ENCODE measurements at regions not wholly inside any gene's neighbourhood (a gene's known extent, or its start where the extent isn't known, plus 50 kb on each side); places are given as distances from the start of the nearest gene placed in this dataset.

DNA sequence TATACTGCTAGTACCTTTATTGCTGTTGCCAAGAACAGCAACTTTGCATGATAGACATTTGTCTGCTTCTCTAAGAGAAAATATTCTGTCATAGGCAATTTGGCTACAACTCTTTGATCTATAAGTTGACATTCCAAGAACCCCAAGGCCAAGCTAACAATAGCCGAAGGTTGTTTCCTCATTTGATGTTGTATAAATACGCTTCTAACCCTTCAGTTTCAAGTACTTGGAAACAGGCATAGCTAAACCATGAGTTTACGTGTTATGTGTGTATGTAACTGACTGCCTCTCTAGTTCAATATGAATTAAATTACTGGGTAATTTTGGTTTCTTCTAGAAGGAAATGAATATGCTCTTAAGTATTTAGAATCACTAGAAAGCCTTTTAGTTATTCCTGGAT, 1034.0 kb downstream of the TLE4 start:
- no peak overlapping the region for H3K4me3 ChIP-seq (ENCODE audit: low read depth, low read length)
- DNase-seq (ENCODE audit: low read depth, low spot score): no peak
- CTCF ChIA-PET: interaction anchor here (0.7 kb wide), 1 partner anchor 637 kb away, joined by 3 read pairs; no protein-coding TSS in a partner anchor
- TF ChIP-seq, protein P1, sequence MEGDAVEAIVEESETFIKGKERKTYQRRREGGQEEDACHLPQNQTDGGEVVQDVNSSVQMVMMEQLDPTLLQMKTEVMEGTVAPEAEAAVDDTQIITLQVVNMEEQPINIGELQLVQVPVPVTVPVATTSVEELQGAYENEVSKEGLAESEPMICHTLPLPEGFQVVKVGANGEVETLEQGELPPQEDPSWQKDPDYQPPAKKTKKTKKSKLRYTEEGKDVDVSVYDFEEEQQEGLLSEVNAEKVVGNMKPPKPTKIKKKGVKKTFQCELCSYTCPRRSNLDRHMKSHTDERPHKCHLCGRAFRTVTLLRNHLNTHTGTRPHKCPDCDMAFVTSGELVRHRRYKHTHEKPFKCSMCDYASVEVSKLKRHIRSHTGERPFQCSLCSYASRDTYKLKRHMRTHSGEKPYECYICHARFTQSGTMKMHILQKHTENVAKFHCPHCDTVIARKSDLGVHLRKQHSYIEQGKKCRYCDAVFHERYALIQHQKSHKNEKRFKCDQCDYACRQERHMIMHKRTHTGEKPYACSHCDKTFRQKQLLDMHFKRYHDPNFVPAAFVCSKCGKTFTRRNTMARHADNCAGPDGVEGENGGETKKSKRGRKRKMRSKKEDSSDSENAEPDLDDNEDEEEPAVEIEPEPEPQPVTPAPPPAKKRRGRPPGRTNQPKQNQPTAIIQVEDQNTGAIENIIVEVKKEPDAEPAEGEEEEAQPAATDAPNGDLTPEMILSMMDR (IDR thresholded peaks at IDR 0.05; ENCODE audit: insufficient read depth, low read length, missing control alignments): no peak
- POLR2A ChIA-PET: no interaction called here

DNA sequence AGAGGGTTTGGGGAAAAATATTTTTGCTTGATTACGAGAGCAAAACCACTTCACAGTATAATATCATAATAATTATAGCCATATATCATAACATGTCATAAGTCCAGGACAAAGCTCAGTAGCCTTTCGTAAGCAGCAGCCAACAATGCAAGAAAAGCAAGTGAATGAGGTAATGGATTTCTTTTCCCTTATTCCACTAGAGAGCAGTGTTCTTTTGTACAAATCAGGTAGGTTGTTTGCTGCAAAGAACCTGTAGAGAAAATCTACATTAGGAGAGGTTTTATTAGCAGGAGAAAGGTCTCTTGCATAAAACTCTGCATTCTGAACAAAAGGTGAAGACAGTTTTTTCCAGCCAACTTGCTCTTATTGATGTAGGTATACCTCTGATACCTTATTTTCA, 1033.4 kb downstream of the TLE4 start:
- no peak for DNase-seq (ENCODE audit: low read depth, low spot score)
- TF ChIP-seq, protein P1 (IDR thresholded peaks at IDR 0.05; ENCODE audit: insufficient read depth, low read length, missing control alignments): peak; percentile 48
- CTCF ChIA-PET: interaction anchor here (1.2 kb wide), 1 partner anchor 9 kb away, joined by 3 read pairs; no protein-coding TSS in a partner anchor
- H3K4me3 ChIP-seq (ENCODE audit: low read depth, low read length): no peak overlapping the region
- POLR2A ChIA-PET: no interaction called here

DNA sequence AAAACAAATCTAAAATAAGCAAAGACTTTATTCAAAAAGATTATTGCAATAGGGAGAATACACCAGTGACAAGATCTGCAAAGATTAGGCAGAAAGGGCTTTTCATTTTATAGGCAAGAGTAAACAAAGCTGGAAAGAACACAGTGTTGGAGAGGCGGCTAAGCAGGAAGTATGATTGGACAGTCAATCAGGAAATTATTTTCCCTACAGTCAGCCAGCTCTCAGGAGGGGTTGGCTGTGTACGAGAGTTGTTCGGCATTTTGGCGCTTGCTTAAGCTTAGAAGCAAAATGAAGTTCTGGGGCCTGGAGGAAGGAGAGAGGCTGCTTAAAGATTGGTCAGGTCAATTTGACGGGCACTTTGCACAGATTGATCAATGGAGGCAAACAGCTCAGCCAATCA, 1030.5 kb downstream of the TLE4 start:
- no peak for DNase-seq (ENCODE audit: low read depth, low spot score)
- POLR2A ChIA-PET: no interaction called here
- CTCF ChIA-PET: no interaction called here

DNA sequence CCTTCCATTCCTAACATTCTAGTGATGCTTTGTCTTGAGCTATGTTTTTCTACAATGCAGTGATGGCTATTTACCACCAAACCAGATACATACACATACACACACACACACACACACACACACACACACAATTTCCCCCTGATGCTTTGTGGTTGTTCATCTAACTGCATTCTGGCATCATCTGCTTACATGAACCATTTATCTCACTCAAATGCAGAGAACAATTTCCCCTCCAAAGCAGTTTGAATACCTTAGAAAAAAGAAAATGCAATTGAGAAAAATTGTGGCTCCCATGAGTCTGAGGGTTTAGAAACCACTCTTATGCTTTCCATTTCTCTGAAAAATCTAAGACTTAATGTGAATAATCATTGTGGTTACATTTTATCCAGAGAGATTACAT, 1024.8 kb downstream of the TLE4 start:
- no peak overlapping the region for H3K4me3 ChIP-seq (ENCODE audit: low read depth, low read length)
- ChIA-PET CTCF (interaction anchor here (1.4 kb wide), 1 partner anchor 8 kb away, joined by 3 read pairs; no protein-coding TSS in a partner anchor), POLR2A (no interaction called here)
- TF ChIP-seq, protein P1 (IDR thresholded peaks at IDR 0.05; ENCODE audit: insufficient read depth, low read length, missing control alignments): no peak
- DNase-seq (ENCODE audit: low read depth, low spot score): no peak

More for the DNA sequence above, 1030.5 kb downstream of the TLE4 start:
- H3K4me3 ChIP-seq (ENCODE audit: low read depth, low read length): no peak overlapping the region
- TF ChIP-seq, protein P1 (IDR thresholded peaks at IDR 0.05; ENCODE audit: insufficient read depth, low read length, missing control alignments): no peak

DNA sequence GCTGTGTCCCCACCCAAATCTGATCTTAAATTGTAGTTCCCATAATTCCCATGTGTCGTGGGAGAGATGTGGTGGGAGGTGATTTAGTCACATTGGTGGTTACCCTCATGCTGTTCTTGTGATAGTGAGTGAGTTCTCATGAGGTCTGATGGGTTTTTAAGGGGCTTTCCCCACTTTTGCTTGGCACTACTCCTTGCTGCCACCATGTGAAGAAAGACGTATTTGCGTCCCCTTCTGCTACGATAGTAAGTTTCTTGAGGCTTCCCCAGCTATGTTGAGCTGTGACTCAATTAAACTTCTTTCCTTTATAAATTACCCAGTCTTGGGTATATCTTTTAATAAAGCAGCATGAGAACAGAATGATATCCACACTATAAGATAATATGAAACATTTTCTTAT, 1023.4 kb downstream of the TLE4 start:
- TF ChIP-seq, protein P1 (IDR thresholded peaks at IDR 0.05; ENCODE audit: insufficient read depth, low read length, missing control alignments): no peak
- ChIA-PET POLR2A (no interaction called here), CTCF (interaction anchor here (1.4 kb wide), 1 partner anchor 10 kb away, joined by 3 read pairs; no protein-coding TSS in a partner anchor)
- DNase-seq (ENCODE audit: low read depth, low spot score): no peak
- H3K4me3 ChIP-seq (ENCODE audit: low read depth, low read length): no peak overlapping the region

DNA sequence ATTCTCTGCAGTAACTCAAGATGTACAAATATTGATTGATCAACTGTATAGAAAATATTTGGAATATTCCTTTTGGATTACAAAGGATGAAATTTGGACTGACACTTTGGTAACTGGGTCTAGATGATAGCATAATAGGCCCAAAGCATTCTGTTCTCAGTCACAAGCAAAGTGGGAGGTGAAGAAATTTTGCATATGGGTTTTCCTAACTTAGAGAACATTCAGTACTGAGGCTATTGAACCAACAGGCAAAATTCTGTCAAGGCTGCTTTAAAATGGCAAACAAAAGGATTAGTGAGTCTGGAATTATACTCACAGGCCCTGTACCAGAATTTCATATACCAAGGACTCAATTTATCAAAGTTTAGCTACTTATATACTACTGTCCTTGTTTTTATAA, 1020.6 kb downstream of the TLE4 start:
- POLR2A ChIA-PET: no interaction called here
- DNase-seq (ENCODE audit: low read depth, low spot score): no peak
- CTCF ChIA-PET: no interaction called here
- H3K4me3 ChIP-seq (ENCODE audit: low read depth, low read length): no peak overlapping the region
- TF ChIP-seq, protein P1 (IDR thresholded peaks at IDR 0.05; ENCODE audit: insufficient read depth, low read length, missing control alignments): no peak
